PC-3 (cell line): ENCODE measurements at regions not wholly inside any gene's neighbourhood (a gene's known extent, or its start where the extent isn't known, plus 50 kb on each side); places are given as distances from the start of the nearest gene placed in this dataset.

Source experiments
- ATAC-seq: fragments of 200-7000 bp; cut with Tn5 transposase; 2 replicates; pipeline ENCODE4 v1.9.1; 2020; ENCODE audit warnings: mild to moderate bottlenecking, moderate library complexity
- BruUV-seq: library from RNA; stranded (reverse); fragments of 400-500 nt; replicated peaks from 2 replicates; lab custom pipeline; 2021; lab: Mats Ljungman, UMichigan
- CTCF ChIA-PET: fragments of 300-600 bp; sonication (Branson Sonifier 250); formaldehyde crosslinking; loops from one replicate; lab custom pipeline; 2022; ENCODE audit warnings: antibody characterized with exemption; lab: Charles Lee
- POLR2A ChIA-PET: fragments of 300-600 bp; sonication (Branson Sonifier 250); formaldehyde crosslinking; loops from one replicate; lab custom pipeline; 2022; ENCODE audit warnings: antibody characterized with exemption; ENCODE audit not compliant: unreplicated experiment; lab: Charles Lee
- DNase-seq: peaks from one replicate; pipeline ENCODE4 v3.0.0-alpha.2; 2015
- H2AFZ ChIP-seq: fragments of 300-600 bp; sonication (generic); 2 replicates; pipeline ENCODE4 v1.6.0; 2016; ENCODE audit warnings: antibody characterized with exemption, low read length
- H3F3A ChIP-seq: fragments of 300-600 bp; sonication (generic); one replicate; pipeline ENCODE4 v1.6.0; 2017; ENCODE audit warnings: antibody characterized with exemption, low read length, control low read depth, mild to moderate bottlenecking; ENCODE audit not compliant: unreplicated experiment
- H3K27ac ChIP-seq: fragments of 300-600 bp; sonication (generic); 2 replicates; pipeline ENCODE4 v1.5.1; 2016; ENCODE audit warnings: mild to moderate bottlenecking, low read length
- H3K27me3 ChIP-seq: fragments of 300-600 bp; sonication (generic); 2 replicates; pipeline ENCODE4 v1.6.1; 2016; ENCODE audit warnings: low read length, mixed read lengths
- H3K36me3 ChIP-seq: fragments of 300-600 bp; sonication (generic); 2 replicates; pipeline ENCODE4 v1.6.1; 2016; ENCODE audit warnings: low read depth, mixed run types, low read length, mixed read lengths
- H3K4me1 ChIP-seq: fragments of 300-600 bp; sonication (generic); 2 replicates; pipeline ENCODE4 v1.5.1; 2016; ENCODE audit warnings: low read length; ENCODE audit not compliant: insufficient read depth
- H3K4me2 ChIP-seq: fragments of 300-600 bp; sonication (generic); 2 replicates; pipeline ENCODE4 v1.6.0; 2016; ENCODE audit warnings: low read length
- H3K4me3 ChIP-seq: fragments of 300-600 bp; sonication (generic); 2 replicates; pipeline ENCODE4 v1.5.1; 2016; ENCODE audit warnings: mild to moderate bottlenecking, low read length, mixed read lengths
- H3K79me2 ChIP-seq: fragments of 300-600 bp; sonication (generic); 2 replicates; pipeline ENCODE4 v1.6.1; 2017; ENCODE audit warnings: low read length, mixed read lengths
- H3K9ac ChIP-seq: fragments of 300-600 bp; sonication (generic); 2 replicates; pipeline ENCODE4 v1.6.0; 2016; ENCODE audit warnings: mild to moderate bottlenecking, low read length
- H3K9me2 ChIP-seq: fragments of 300-600 bp; sonication (generic); replicated peaks from 2 replicates; pipeline ENCODE4 v1.6.1; 2016; ENCODE audit warnings: mixed run types, low read length, mixed read lengths
- H3K9me3 ChIP-seq: fragments of 300-600 bp; sonication (generic); 2 replicates; pipeline ENCODE4 v1.6.1; 2016; ENCODE audit warnings: low read length, mixed read lengths
- H4K20me1 ChIP-seq: fragments of 300-600 bp; sonication (generic); 2 replicates; pipeline ENCODE4 v1.6.1; 2016; ENCODE audit warnings: low read length, mixed read lengths
- CTCF ChIP-seq: fragments of 300-600 bp; sonication (generic); conservative IDR thresholded peaks from 2 replicates; pipeline ENCODE4 v1.5.1; 2017; ENCODE audit warnings: antibody characterized with exemption, low read depth, mild to moderate bottlenecking, low read length
- EZH2 ChIP-seq: fragments of 300-600 bp; sonication (generic); IDR thresholded peaks from one replicate; pipeline ENCODE4 v1.6.1; 2017; ENCODE audit warnings: antibody characterized with exemption, mild to moderate bottlenecking, low read length; ENCODE audit not compliant: unreplicated experiment
- EZH2phosphoT487 ChIP-seq: fragments of 300-600 bp; sonication (generic); IDR thresholded peaks from 2 replicates; pipeline ENCODE4 v1.6.1; 2018; ENCODE audit warnings: mild to moderate bottlenecking, antibody characterized with exemption, low read length, borderline replicate concordance
- intact Hi-C: fragments of 100-400 bp; cut with micrococcal nuclease; formaldehyde crosslinking; loops from 2 replicates; pipeline ENCODE4 v1.9.0; 2023

- Histone ChIP-seq H3K4me1 (no peaks in the 10 kb centered on the region), H3K9me3 (no peaks in the 10 kb centered on the region), H3K36me3 (no peaks in the 10 kb centered on the region), H3K9ac (no peak overlapping the region), H3K4me2 (no peak overlapping the region), H2AFZ (no peak overlapping the region), H3K4me3 (no peak overlapping the region), H4K20me1 (no peaks in the 10 kb centered on the region), H3F3A (no peaks in the 10 kb centered on the region), H3K27ac (no peak overlapping the region), H3K27me3 (no peaks in the 10 kb centered on the region), H3K9me2 (no peaks in the 10 kb centered on the region), H3K79me2 (no peaks in the 10 kb centered on the region)
- POLR2A ChIA-PET: no interaction called here
- intact Hi-C loops: no loop called here
- DNase-seq (no peak), ATAC-seq (no peak)
- no TSS peak for BruUV-seq
- TF ChIP-seq EZH2: no peak
- CTCF ChIA-PET: no interaction called here
Measured at GRCh38 chr7:37516664-37517063, 68.0 kb upstream of the ELMO1 start.

- H3K79me2 ChIP-seq: no peaks in the 10 kb centered on the region
- no TSS peak for BruUV-seq
- intact Hi-C loops: no loop called here
- H2AFZ ChIP-seq: no peak overlapping the region
- H3K27ac ChIP-seq: no peak overlapping the region
- no peak for ATAC-seq
- no peaks in the 10 kb centered on the region for H3K9me2 ChIP-seq
- H3F3A ChIP-seq: no peaks in the 10 kb centered on the region
- ChIA-PET CTCF (no interaction called here), POLR2A (no interaction called here)
- H3K4me1 ChIP-seq: no peaks in the 10 kb centered on the region
- H3K4me2 ChIP-seq: no peak overlapping the region
- TF ChIP-seq EZH2phosphoT487: no peak
- DNase-seq: no peak
- H3K9ac ChIP-seq: no peak overlapping the region
- no peak overlapping the region for H3K4me3 ChIP-seq
- no peaks in the 10 kb centered on the region for H4K20me1 ChIP-seq
- H3K36me3 ChIP-seq: no peaks in the 10 kb centered on the region
- H3K9me3 ChIP-seq: no peaks in the 10 kb centered on the region
- H3K27me3 ChIP-seq: no peaks in the 10 kb centered on the region
Measured at GRCh38 chr7:37518266-37518665, 69.6 kb upstream of the ELMO1 start.

DNA sequence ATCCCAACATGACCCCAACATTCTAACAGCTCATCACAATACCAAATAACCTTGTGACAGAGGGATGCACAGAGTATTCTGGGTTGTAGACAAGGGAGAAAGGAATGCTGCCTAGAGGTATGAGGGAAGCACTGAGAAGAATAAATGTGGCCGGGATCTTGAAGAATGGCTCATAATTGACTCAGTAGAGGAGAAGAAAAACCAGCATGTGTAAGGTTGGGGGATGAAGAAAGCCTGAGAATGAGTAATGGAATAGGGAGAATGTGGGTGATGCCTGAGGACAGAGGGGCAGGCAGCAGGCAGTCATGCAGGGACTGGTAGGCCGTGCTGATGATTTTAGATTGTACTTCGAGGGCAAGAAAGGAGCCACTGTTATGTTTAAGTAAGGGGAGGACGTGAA, 75.4 kb upstream of the ELMO1 start:
- DNase-seq (no peak), ATAC-seq (no peak)
- ChIA-PET POLR2A (no interaction called here), CTCF (no interaction called here)
- intact Hi-C loops: no loop called here
- Histone ChIP-seq H3K27me3 (no peaks in the 10 kb centered on the region), H3K27ac (no peak overlapping the region), H2AFZ (no peak overlapping the region), H3K9me2 (no peaks in the 10 kb centered on the region), H3K4me1 (no peaks in the 10 kb centered on the region), H3F3A (no peaks in the 10 kb centered on the region), H3K4me3 (no peak overlapping the region), H3K4me2 (no peak overlapping the region), H3K9ac (no peak overlapping the region), H3K9me3 (0 out of 2 replicates have a peak, but pooled peaks cover 6% of the 10 kb centered on the region), H3K36me3 (no peaks in the 10 kb centered on the region), H4K20me1 (no peaks in the 10 kb centered on the region), H3K79me2 (no peaks in the 10 kb centered on the region)
- BruUV-seq: no TSS peak
- TF ChIP-seq EZH2 (no peak), EZH2phosphoT487 (no peak), CTCF (no peak)

- ATAC-seq (no peak), DNase-seq (no peak)
- H3F3A ChIP-seq: no peaks in the 10 kb centered on the region
- H3K4me1 ChIP-seq: no peaks in the 10 kb centered on the region
- no TSS peak for BruUV-seq
- H2AFZ ChIP-seq: no peak overlapping the region
- H3K27me3 ChIP-seq: no peaks in the 10 kb centered on the region
- no peak overlapping the region for H3K4me2 ChIP-seq
- no peak overlapping the region for H3K4me3 ChIP-seq
- H3K79me2 ChIP-seq: no peaks in the 10 kb centered on the region
- H3K9ac ChIP-seq: no peak overlapping the region
- intact Hi-C loops: no loop called here
- no peaks in the 10 kb centered on the region for H3K36me3 ChIP-seq
- TF ChIP-seq EZH2 (no peak), CTCF (no peak), EZH2phosphoT487 (no peak)
- ChIA-PET CTCF (no interaction called here), POLR2A (no interaction called here)
- H3K27ac ChIP-seq: no peak overlapping the region
- no peaks in the 10 kb centered on the region for H4K20me1 ChIP-seq
- H3K9me3 ChIP-seq: 0 out of 2 replicates have a peak, but pooled peaks cover 6% of the 10 kb centered on the region
- no peaks in the 10 kb centered on the region for H3K9me2 ChIP-seq
Measured at GRCh38 chr7:37524797-37525196, 76.1 kb upstream of the ELMO1 start.
